ENCODE measurements at regions not wholly inside any gene's neighbourhood (a gene's known extent, or its start where the extent isn't known, plus 50 kb on each side); places are given as distances from the start of the nearest gene placed in this dataset.

GRCh38 chr16:66134875-66135274 is 231.6 kb upstream of the CDH5 start:
- no peak for TF ChIP-seq CTCF (IDR thresholded peaks at IDR 0.05; ENCODE audit: insufficient read depth, low read depth, low read length)
- ChIA-PET POLR2A (interaction anchor here (1.1 kb wide), 1 partner anchor 18 kb away, joined by 3 read pairs; no protein-coding TSS in a partner anchor), CTCF (interaction anchor here (0.9 kb wide), 1 partner anchor 220 kb away, joined by 3 read pairs; no protein-coding TSS in a partner anchor)
- H3K36me3 ChIP-seq (ENCODE audit: control insufficient read depth, insufficient read depth, low read length), result no peaks in the 10 kb centered on the region
- H3K27me3 ChIP-seq (ENCODE audit: control insufficient read depth, insufficient read depth, low read length), result no peaks in the 10 kb centered on the region
- no peak for DNase-seq (ENCODE audit: low read depth)
- H3K4me3 ChIP-seq (ENCODE audit: low read depth, low read length), result no peak overlapping the region

- POLR2A ChIA-PET, result no interaction called here
- DNase-seq (ENCODE audit: low read depth), result no peak
- TF ChIP-seq CTCF (IDR thresholded peaks at IDR 0.05; ENCODE audit: insufficient read depth, low read depth, low read length), result no peak
Measured at GRCh38 chr16:66133643-66134338, 232.7 kb upstream of the CDH5 start.

GRCh38 chr16:66131895-66132294 is 234.6 kb upstream of the CDH5 start:
- H3K27me3 ChIP-seq (ENCODE audit: control insufficient read depth, insufficient read depth, low read length), result no peaks in the 10 kb centered on the region
- DNase-seq (ENCODE audit: low read depth), result peak; percentile 68
- no peak overlapping the region for H3K4me3 ChIP-seq (ENCODE audit: low read depth, low read length)
- POLR2A ChIA-PET, result no interaction called here
- CTCF ChIA-PET, result interaction anchor here (1.3 kb wide), 1 partner anchor 19 kb away, joined by 5 read pairs; no protein-coding TSS in a partner anchor
- TF ChIP-seq CTCF (IDR thresholded peaks at IDR 0.05; ENCODE audit: insufficient read depth, low read depth, low read length), result no peak
- no peaks in the 10 kb centered on the region for H3K36me3 ChIP-seq (ENCODE audit: control insufficient read depth, insufficient read depth, low read length)

More at GRCh38 chr16:66133643-66134338, 232.7 kb upstream of the CDH5 start:
- Histone ChIP-seq H3K27me3 (ENCODE audit: control insufficient read depth, insufficient read depth, low read length) (no peaks in the 10 kb centered on the region), H3K36me3 (ENCODE audit: control insufficient read depth, insufficient read depth, low read length) (no peaks in the 10 kb centered on the region), H3K4me3 (ENCODE audit: low read depth, low read length) (no peak overlapping the region)
- CTCF ChIA-PET, result no interaction called here

GRCh38 chr16:66131156-66131807 is 235.2 kb upstream of the CDH5 start:
- no peak for DNase-seq (ENCODE audit: low read depth)
- Histone ChIP-seq H3K36me3 (ENCODE audit: control insufficient read depth, insufficient read depth, low read length) (no peaks in the 10 kb centered on the region), H3K27me3 (ENCODE audit: control insufficient read depth, insufficient read depth, low read length) (no peaks in the 10 kb centered on the region), H3K4me3 (ENCODE audit: low read depth, low read length) (no peak overlapping the region)
- POLR2A ChIA-PET, result interaction anchor here (0.6 kb wide), 1 partner anchor 1064 kb away, joined by 3 read pairs; no protein-coding TSS in a partner anchor
- TF ChIP-seq CTCF (IDR thresholded peaks at IDR 0.05; ENCODE audit: insufficient read depth, low read depth, low read length), result no peak
- CTCF ChIA-PET, result interaction anchor here (0.8 to 1.3 kb wide), 3 partner anchors 20 to 542 kb away, joined by 3 to 5 read pairs (median 4); no protein-coding TSS in a partner anchor

- peak; percentile 82 for DNase-seq (ENCODE audit: low read depth)
- Histone ChIP-seq H3K27me3 (ENCODE audit: control insufficient read depth, insufficient read depth, low read length) (no peaks in the 10 kb centered on the region), H3K4me3 (ENCODE audit: low read depth, low read length) (no peak overlapping the region), H3K36me3 (ENCODE audit: control insufficient read depth, insufficient read depth, low read length) (no peaks in the 10 kb centered on the region)
- TF ChIP-seq CTCF (IDR thresholded peaks at IDR 0.05; ENCODE audit: insufficient read depth, low read depth, low read length), result no peak
- ChIA-PET POLR2A (interaction anchor here (0.6 to 0.7 kb wide), 2 partner anchors 23 to 1065 kb away, joined by 3 to 4 read pairs; no protein-coding TSS in a partner anchor), CTCF (interaction anchor here (0.8 to 1.3 kb wide), 4 partner anchors 10 to 543 kb away, joined by 3 to 5 read pairs (median 4); no protein-coding TSS in a partner anchor)
Measured at GRCh38 chr16:66130296-66130905, 236.1 kb upstream of the CDH5 start.
